Keratinocyte (primary cell): ENCODE measurements at regions not wholly inside any gene's neighbourhood (a gene's known extent, or its start where the extent isn't known, plus 50 kb on each side); places are given as distances from the start of the nearest gene placed in this dataset.

Experiments used
- DNase-seq: peaks from one replicate; pipeline ENCODE4 v3.0.0-alpha.2; 2011; ENCODE audit warnings: low read depth, missing footprints, low spot score
- FAIRE-seq: peaks from 2 replicates; lab custom pipeline; 2011; peaks lifted over from hg19 to GRCh38; lab: Jason Lieb, UNC
- H2AFZ ChIP-seq: 2 replicates; pipeline ENCODE4 v1.6.0; 2012; ENCODE audit warnings: low read length, control low read depth, inconsistent platforms; ENCODE audit not compliant: control insufficient read depth
- H3K27ac ChIP-seq: 2 replicates; pipeline ENCODE4 v1.5.1; 2011; ENCODE audit warnings: low read length; ENCODE audit not compliant: control insufficient read depth, insufficient read depth
- H3K27me3 ChIP-seq: 3 replicates; pipeline ENCODE4 v1.6.0; 2011; ENCODE audit warnings: low read length; ENCODE audit not compliant: control insufficient read depth, insufficient read depth; ENCODE audit errors: extremely low read depth
- H3K36me3 ChIP-seq, 2 experiments: 2 replicates in 1 of 2; 3 replicates in 1 of 2; pipeline ENCODE4 v1.5.1; 2011; ENCODE audit warnings: low read length in 2 of 2, mild to moderate bottlenecking in 1 of 2; ENCODE audit not compliant: control insufficient read depth in 2 of 2, insufficient read depth in 2 of 2; ENCODE audit errors: extremely low read depth in 1 of 2
- H3K4me1 ChIP-seq: 3 replicates; pipeline ENCODE4 v1.5.1; 2011; ENCODE audit warnings: low read length; ENCODE audit not compliant: control insufficient read depth, insufficient read depth; ENCODE audit errors: extremely low read depth
- H3K4me2 ChIP-seq: 3 replicates; pipeline ENCODE4 v1.6.0; 2011; ENCODE audit warnings: low read depth, low read length; ENCODE audit not compliant: control insufficient read depth, insufficient read depth; ENCODE audit errors: extremely low read depth
- H3K4me3 ChIP-seq, 3 experiments: fragments of 200-600 bp in 1 of 3; sonication (generic) in 1 of 3; 2 replicates in 2 of 3; 3 replicates in 1 of 3; pipeline ENCODE4 v1.5.1; 2011 to 2016; ENCODE audit warnings: low read length in 3 of 3, mild to moderate bottlenecking in 3 of 3, control low read depth in 2 of 3, inconsistent platforms in 1 of 3, low read depth in 1 of 3, mixed read lengths in 1 of 3, mixed run types in 1 of 3, moderate library complexity in 1 of 3; ENCODE audit not compliant: control insufficient read depth in 2 of 3, insufficient read depth in 2 of 3; ENCODE audit errors: extremely low read depth in 1 of 3
- H3K79me2 ChIP-seq: 2 replicates; pipeline ENCODE4 v1.6.0; 2012; ENCODE audit warnings: low read length; ENCODE audit not compliant: control insufficient read depth, insufficient read depth
- H3K9ac ChIP-seq: 3 replicates; pipeline ENCODE4 v1.6.0; 2011; ENCODE audit warnings: low read length; ENCODE audit not compliant: control insufficient read depth, insufficient read depth; ENCODE audit errors: extremely low read depth
- H3K9me1 ChIP-seq: 3 replicates; pipeline ENCODE4 v1.6.0; 2011; ENCODE audit warnings: low read length; ENCODE audit not compliant: control insufficient read depth, insufficient read depth; ENCODE audit errors: extremely low read depth
- H3K9me3 ChIP-seq: 2 replicates; pipeline ENCODE4 v1.5.1; 2012; ENCODE audit warnings: low read depth, low read length; ENCODE audit not compliant: control insufficient read depth
- H4K20me1 ChIP-seq: 3 replicates; pipeline ENCODE4 v1.6.0; 2011; ENCODE audit warnings: low read length; ENCODE audit not compliant: control insufficient read depth, insufficient read depth; ENCODE audit errors: extremely low read depth
- EZH2 ChIP-seq: IDR thresholded peaks from one replicate; pipeline ENCODE4 v1.6.1; 2012; ENCODE audit warnings: inconsistent platforms, mild to moderate bottlenecking, low read length, moderate library complexity
- dilution Hi-C: fragments of 300-500 bp; cut with MboI; formaldehyde crosslinking; loops from one replicate; pipeline ENCODE4 v1.7.0; 2020; ENCODE audit warnings: low sequenced_read_pairs; ENCODE audit not compliant: extremely low pct_ligation_motif_present
- TF ChIP-seq, protein P1 (sequence below), 3 experiments: IDR thresholded peaks in 1 of 3; conservative IDR thresholded peaks in 1 of 3; optimal IDR thresholded peaks in 1 of 3; 2 replicates in 2 of 3; 3 replicates in 1 of 3; pipeline versions ENCODE3 to v1.5.1; 2011; ENCODE audit warnings: low read length in 3 of 3, mild to moderate bottlenecking in 3 of 3, moderate library complexity in 2 of 3, control low read depth in 1 of 3, inconsistent platforms in 1 of 3; ENCODE audit not compliant: insufficient read depth in 2 of 3; ENCODE audit errors: extremely low read depth in 1 of 3

DNA sequence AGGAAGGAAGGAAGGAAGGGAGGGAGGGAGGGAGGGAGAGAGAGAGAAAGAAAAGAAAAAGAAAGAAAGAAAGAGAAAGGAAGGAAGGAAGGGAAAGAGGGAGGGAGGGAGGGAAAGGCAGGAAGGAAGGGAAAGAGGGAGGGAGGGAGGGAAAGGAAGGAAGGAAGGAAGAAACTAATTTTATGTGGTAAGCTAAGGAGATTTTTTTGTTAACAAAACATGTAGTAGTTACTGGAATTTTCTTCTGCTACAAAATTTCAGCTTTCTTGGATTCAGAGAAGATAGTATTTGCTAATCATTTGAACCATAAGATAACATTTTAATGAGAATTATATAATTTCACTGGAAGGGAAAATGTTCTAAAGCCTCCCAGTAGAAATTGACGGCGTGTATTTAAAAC, 437.8 kb upstream of the DCN start:
- FAIRE-seq (no peak), DNase-seq (no peak)
- Histone ChIP-seq H2AFZ (no peak overlapping the region), H3K27me3 (no peaks in the 10 kb centered on the region), H3K9ac (no peak overlapping the region), H3K4me2 (no peak overlapping the region), H3K36me3 (no peaks in the 10 kb centered on the region), H3K4me3 (no peak overlapping the region), H3K4me1 (no peaks in the 10 kb centered on the region), H3K9me1 (no peaks in the 10 kb centered on the region), H4K20me1 (no peaks in the 10 kb centered on the region), H3K27ac (no peak overlapping the region), H3K9me3 (no peaks in the 10 kb centered on the region), H3K79me2 (no peaks in the 10 kb centered on the region)
- TF ChIP-seq EZH2: no peak
- TF ChIP-seq, protein P1, sequence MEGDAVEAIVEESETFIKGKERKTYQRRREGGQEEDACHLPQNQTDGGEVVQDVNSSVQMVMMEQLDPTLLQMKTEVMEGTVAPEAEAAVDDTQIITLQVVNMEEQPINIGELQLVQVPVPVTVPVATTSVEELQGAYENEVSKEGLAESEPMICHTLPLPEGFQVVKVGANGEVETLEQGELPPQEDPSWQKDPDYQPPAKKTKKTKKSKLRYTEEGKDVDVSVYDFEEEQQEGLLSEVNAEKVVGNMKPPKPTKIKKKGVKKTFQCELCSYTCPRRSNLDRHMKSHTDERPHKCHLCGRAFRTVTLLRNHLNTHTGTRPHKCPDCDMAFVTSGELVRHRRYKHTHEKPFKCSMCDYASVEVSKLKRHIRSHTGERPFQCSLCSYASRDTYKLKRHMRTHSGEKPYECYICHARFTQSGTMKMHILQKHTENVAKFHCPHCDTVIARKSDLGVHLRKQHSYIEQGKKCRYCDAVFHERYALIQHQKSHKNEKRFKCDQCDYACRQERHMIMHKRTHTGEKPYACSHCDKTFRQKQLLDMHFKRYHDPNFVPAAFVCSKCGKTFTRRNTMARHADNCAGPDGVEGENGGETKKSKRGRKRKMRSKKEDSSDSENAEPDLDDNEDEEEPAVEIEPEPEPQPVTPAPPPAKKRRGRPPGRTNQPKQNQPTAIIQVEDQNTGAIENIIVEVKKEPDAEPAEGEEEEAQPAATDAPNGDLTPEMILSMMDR (optimal IDR thresholded peaks at IDR 0.05 in 1 of 3, IDR thresholded peaks at IDR 0.05 in 1 of 3, conservative IDR thresholded peaks at IDR 0.05 in 1 of 3; ENCODE audit: extremely low read depth in 1 of 3, insufficient read depth in 2 of 3, low read length in 3 of 3): no peak
- dilution Hi-C loops: no loop called here

DNA sequence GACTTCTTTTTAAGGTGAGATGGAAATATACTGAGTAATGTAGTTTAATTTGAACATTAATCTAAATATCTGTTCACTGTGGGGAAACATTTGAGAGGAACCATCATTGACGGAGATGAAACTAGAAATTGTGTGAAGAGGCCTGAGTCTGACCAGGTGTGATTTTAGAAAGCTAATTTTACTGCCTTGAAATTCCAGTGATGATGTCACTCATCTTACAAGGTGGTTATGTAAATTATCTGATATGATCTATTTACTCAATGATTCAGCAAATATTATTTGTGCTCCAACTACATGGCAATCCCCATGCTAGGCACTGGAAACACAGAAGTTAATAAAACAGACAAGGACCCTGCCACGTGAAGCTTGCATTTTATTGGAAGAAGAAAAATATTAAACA, 435.7 kb upstream of the DCN start:
- TF ChIP-seq, protein P1 (optimal IDR thresholded peaks at IDR 0.05 in 1 of 3, IDR thresholded peaks at IDR 0.05 in 1 of 3, conservative IDR thresholded peaks at IDR 0.05 in 1 of 3; ENCODE audit: extremely low read depth in 1 of 3, insufficient read depth in 2 of 3, low read length in 3 of 3): no peak
- no peak for TF ChIP-seq EZH2
- Histone ChIP-seq H3K4me3 (no peak overlapping the region), H4K20me1 (no peaks in the 10 kb centered on the region), H3K79me2 (no peaks in the 10 kb centered on the region), H3K4me1 (no peaks in the 10 kb centered on the region), H3K27ac (no peak overlapping the region), H3K27me3 (no peaks in the 10 kb centered on the region), H3K36me3 (no peaks in the 10 kb centered on the region), H3K4me2 (no peak overlapping the region), H2AFZ (no peak overlapping the region), H3K9ac (no peak overlapping the region), H3K9me3 (no peaks in the 10 kb centered on the region), H3K9me1 (no peaks in the 10 kb centered on the region)
- dilution Hi-C loops: no loop called here
- FAIRE-seq (no peak), DNase-seq (no peak)
